ENCODE measurements at regions not wholly inside any gene's neighbourhood (a gene's known extent, or its start where the extent isn't known, plus 50 kb on each side); places are given as distances from the start of the nearest gene placed in this dataset.

DNA sequence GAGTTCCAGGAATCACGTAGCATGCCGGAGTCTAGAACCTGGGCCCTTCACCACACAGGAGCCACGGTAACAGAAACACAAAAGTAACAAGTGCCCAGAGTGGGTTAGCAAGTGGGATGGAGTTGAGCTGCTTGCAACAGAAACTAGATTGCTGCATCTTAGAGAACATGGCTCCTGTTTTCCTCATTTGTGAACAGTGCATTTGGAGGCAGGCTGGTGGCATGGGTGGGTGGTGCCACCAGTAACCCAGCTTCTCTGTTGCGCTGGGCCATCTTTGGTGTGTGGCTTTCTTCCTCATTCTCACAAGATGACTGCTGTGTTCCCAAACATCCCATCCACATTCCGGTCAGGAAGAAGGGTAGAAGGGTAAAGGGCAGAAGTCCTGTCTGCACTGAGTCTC lies 95.5 kb downstream of the KATNIP start:
- H3K9ac ChIP-seq (ENCODE audit: insufficient read depth, low read length, poor library complexity, severe bottlenecking): no peak overlapping the region
- Mint-ChIP-seq H3K36me3 (peaks cover 26 to 36% of the 10 kb centered on the region in 2 donors), H3K4me3 (no peak overlapping the region), H3K9me3 (peaks cover 0 to 3% (median 2%) of the 10 kb centered on the region in 7 donors), H3K27me3 (ENCODE audit: low read depth in 3 of 3) (peaks cover 0 to 2% (median 0%) of the 10 kb centered on the region in 3 donors), H3K4me1 (peaks cover 8% of the 10 kb centered on the region), H3K27ac (no peak overlapping the region)
- no peak overlapping the region for H3K4me2 ChIP-seq (replicated peaks; ENCODE audit: extremely low read depth, low read length, poor library complexity, severe bottlenecking)
- H3K79me2 ChIP-seq (ENCODE audit: insufficient read depth, low read length): no peaks in the 10 kb centered on the region
- H3K4me1 ChIP-seq (ENCODE audit: control insufficient read depth in 1 of 2, insufficient read depth in 2 of 2, low read length in 2 of 2): no peaks in the 10 kb centered on the region
- no peaks in the 10 kb centered on the region for H4K20me1 ChIP-seq (ENCODE audit: insufficient read depth, low read length)
- H3K4me3 ChIP-seq (replicated peaks in 1 of 3; ENCODE audit: low read depth in 2 of 3, low read length in 3 of 3): no peak overlapping the region
- intact Hi-C loops (cut with micrococcal nuclease): no loop called here
- H2AFZ ChIP-seq (ENCODE audit: insufficient read depth, low read depth, low read length, poor library complexity, severe bottlenecking): no peak overlapping the region
- WGBS (ENCODE audit: insufficient coverage): 96% methylated on average over 3 of the region's 5 CpGs
- TF ChIP-seq, protein P1, sequence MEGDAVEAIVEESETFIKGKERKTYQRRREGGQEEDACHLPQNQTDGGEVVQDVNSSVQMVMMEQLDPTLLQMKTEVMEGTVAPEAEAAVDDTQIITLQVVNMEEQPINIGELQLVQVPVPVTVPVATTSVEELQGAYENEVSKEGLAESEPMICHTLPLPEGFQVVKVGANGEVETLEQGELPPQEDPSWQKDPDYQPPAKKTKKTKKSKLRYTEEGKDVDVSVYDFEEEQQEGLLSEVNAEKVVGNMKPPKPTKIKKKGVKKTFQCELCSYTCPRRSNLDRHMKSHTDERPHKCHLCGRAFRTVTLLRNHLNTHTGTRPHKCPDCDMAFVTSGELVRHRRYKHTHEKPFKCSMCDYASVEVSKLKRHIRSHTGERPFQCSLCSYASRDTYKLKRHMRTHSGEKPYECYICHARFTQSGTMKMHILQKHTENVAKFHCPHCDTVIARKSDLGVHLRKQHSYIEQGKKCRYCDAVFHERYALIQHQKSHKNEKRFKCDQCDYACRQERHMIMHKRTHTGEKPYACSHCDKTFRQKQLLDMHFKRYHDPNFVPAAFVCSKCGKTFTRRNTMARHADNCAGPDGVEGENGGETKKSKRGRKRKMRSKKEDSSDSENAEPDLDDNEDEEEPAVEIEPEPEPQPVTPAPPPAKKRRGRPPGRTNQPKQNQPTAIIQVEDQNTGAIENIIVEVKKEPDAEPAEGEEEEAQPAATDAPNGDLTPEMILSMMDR (IDR thresholded peaks at IDR 0.05): no peak
- H3K36me3 ChIP-seq (replicated peaks in 1 of 2; ENCODE audit: control insufficient read depth in 1 of 2, insufficient read depth in 2 of 2, low read length in 2 of 2): peaks cover 2 to 10% of the 10 kb centered on the region in 2 donors
- no peaks in the 10 kb centered on the region for H3K27me3 ChIP-seq (ENCODE audit: control insufficient read depth in 2 of 2, insufficient read depth in 2 of 2, low read length in 2 of 2)
- H3K27ac ChIP-seq (ENCODE audit: low read depth in 1 of 2, low read length in 2 of 2): no peak overlapping the region
- H3K9me3 ChIP-seq (replicated peaks in 1 of 2; ENCODE audit: control insufficient read depth in 1 of 2, insufficient read depth in 1 of 2, low read length in 2 of 2): no peaks in the 10 kb centered on the region
- no peak for DNase-seq

DNA sequence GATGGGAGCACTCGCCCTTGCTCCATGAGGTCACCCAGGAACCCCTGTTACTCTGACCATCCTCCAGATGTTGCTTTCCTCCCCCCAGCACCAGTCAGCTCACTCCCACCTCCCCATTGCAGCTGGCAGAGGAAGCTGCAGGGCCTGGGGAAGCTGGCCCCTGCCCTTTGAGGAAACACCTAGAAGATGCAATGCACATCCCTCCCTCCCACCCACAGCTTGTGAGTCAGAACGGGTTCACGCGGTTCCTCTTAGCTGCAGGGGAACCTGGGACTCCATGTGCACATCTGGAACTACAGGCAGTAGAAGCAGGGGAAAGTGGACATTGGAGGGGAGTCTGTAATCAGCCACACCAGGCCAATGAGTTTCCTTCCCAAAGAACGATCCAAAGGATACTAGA lies 96.9 kb downstream of the KATNIP start:
- intact Hi-C loops (cut with micrococcal nuclease): no loop called here
- no peaks in the 10 kb centered on the region for H3K9me3 ChIP-seq (replicated peaks in 1 of 2; ENCODE audit: control insufficient read depth in 1 of 2, insufficient read depth in 1 of 2, low read length in 2 of 2)
- no peak overlapping the region for H3K9ac ChIP-seq (ENCODE audit: insufficient read depth, low read length, poor library complexity, severe bottlenecking)
- peaks cover 0 to 2% (median 0%) of the 10 kb centered on the region in 3 donors for H3K27me3 Mint-ChIP-seq (ENCODE audit: low read depth in 3 of 3)
- TF ChIP-seq, protein P1 (IDR thresholded peaks at IDR 0.05): no peak
- no peaks in the 10 kb centered on the region for H3K4me1 ChIP-seq (ENCODE audit: control insufficient read depth in 1 of 2, insufficient read depth in 2 of 2, low read length in 2 of 2)
- H3K4me3 Mint-ChIP-seq: no peak overlapping the region
- H4K20me1 ChIP-seq (ENCODE audit: insufficient read depth, low read length): no peaks in the 10 kb centered on the region
- H3K27me3 ChIP-seq (ENCODE audit: control insufficient read depth in 2 of 2, insufficient read depth in 2 of 2, low read length in 2 of 2): no peaks in the 10 kb centered on the region
- H3K79me2 ChIP-seq (ENCODE audit: insufficient read depth, low read length): no peaks in the 10 kb centered on the region
- peaks cover 26 to 36% of the 10 kb centered on the region in 2 donors for H3K36me3 Mint-ChIP-seq
- no peak overlapping the region for H3K27ac ChIP-seq (ENCODE audit: low read depth in 1 of 2, low read length in 2 of 2)
- H3K4me3 ChIP-seq (replicated peaks in 1 of 3; ENCODE audit: low read depth in 2 of 3, low read length in 3 of 3): no peak overlapping the region
- no peak overlapping the region for H2AFZ ChIP-seq (ENCODE audit: insufficient read depth, low read depth, low read length, poor library complexity, severe bottlenecking)
- 44% methylated on average over 1 of the region's 5 CpGs for WGBS (ENCODE audit: insufficient coverage)
- peak in 1 of 3 donors; percentile 6 for DNase-seq
- H3K36me3 ChIP-seq (replicated peaks in 1 of 2; ENCODE audit: control insufficient read depth in 1 of 2, insufficient read depth in 2 of 2, low read length in 2 of 2): peaks cover 2 to 10% of the 10 kb centered on the region in 2 donors
- peaks cover 0 to 3% (median 0%) of the 10 kb centered on the region in 7 donors for H3K9me3 Mint-ChIP-seq
- peaks cover 8% of the 10 kb centered on the region for H3K4me1 Mint-ChIP-seq
- no peak overlapping the region for H3K4me2 ChIP-seq (replicated peaks; ENCODE audit: extremely low read depth, low read length, poor library complexity, severe bottlenecking)
- no peak overlapping the region for H3K27ac Mint-ChIP-seq

Measured in CD14-positive monocyte (primary cell).